Fibroblast of mammary gland (primary cell): ENCODE measurements at regions not wholly inside any gene's neighbourhood (a gene's known extent, or its start where the extent isn't known, plus 50 kb on each side); places are given as distances from the start of the nearest gene placed in this dataset.

Experiments
- DNase-seq: peaks from one replicate; pipeline ENCODE4 v3.0.0-alpha.2; 2010; ENCODE audit warnings: low read depth
- H3K4me3 ChIP-seq: 2 replicates; pipeline ENCODE4 v1.5.1; 2011; ENCODE audit warnings: low read depth, mild to moderate bottlenecking, low read length, moderate library complexity; ENCODE audit not compliant: control insufficient read depth
- TF ChIP-seq, protein P1 (sequence below): conservative IDR thresholded peaks from 2 replicates; pipeline ENCODE4 v1.5.1; 2011; ENCODE audit warnings: low read depth, low read length, inconsistent platforms; ENCODE audit not compliant: control insufficient read depth, insufficient read depth

- TF ChIP-seq, protein P1, sequence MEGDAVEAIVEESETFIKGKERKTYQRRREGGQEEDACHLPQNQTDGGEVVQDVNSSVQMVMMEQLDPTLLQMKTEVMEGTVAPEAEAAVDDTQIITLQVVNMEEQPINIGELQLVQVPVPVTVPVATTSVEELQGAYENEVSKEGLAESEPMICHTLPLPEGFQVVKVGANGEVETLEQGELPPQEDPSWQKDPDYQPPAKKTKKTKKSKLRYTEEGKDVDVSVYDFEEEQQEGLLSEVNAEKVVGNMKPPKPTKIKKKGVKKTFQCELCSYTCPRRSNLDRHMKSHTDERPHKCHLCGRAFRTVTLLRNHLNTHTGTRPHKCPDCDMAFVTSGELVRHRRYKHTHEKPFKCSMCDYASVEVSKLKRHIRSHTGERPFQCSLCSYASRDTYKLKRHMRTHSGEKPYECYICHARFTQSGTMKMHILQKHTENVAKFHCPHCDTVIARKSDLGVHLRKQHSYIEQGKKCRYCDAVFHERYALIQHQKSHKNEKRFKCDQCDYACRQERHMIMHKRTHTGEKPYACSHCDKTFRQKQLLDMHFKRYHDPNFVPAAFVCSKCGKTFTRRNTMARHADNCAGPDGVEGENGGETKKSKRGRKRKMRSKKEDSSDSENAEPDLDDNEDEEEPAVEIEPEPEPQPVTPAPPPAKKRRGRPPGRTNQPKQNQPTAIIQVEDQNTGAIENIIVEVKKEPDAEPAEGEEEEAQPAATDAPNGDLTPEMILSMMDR, result no peak
- DNase-seq, result no peak
- H3K4me3 ChIP-seq, result no peak overlapping the region
Measured at GRCh38 chr2:19287324-19287723, 71.1 kb downstream of the OSR1 start.

GRCh38 chr2:19282305-19282704 is 76.1 kb downstream of the OSR1 start:
- H3K4me3 ChIP-seq, result no peak overlapping the region
- no peak for DNase-seq
- TF ChIP-seq, protein P1, result no peak

- no peak overlapping the region for H3K4me3 ChIP-seq
- DNase-seq, result no peak
- TF ChIP-seq, protein P1, result no peak
Measured at GRCh38 chr2:19274439-19274838, 84.0 kb downstream of the OSR1 start.

- TF ChIP-seq, protein P1, result no peak
- DNase-seq, result no peak
Measured at GRCh38 chr2:19272941-19273470, 85.4 kb downstream of the OSR1 start.

GRCh38 chr2:19272039-19272438 is 86.4 kb downstream of the OSR1 start:
- TF ChIP-seq, protein P1, result no peak
- no peak for DNase-seq

More at GRCh38 chr2:19272941-19273470, 85.4 kb downstream of the OSR1 start:
- H3K4me3 ChIP-seq, result no peak overlapping the region

GRCh38 chr2:19264852-19265251 is 93.6 kb downstream of the OSR1 start:
- TF ChIP-seq, protein P1, result no peak
- H3K4me3 ChIP-seq, result no peak overlapping the region
- DNase-seq, result no peak

More at GRCh38 chr2:19272039-19272438, 86.4 kb downstream of the OSR1 start:
- no peak overlapping the region for H3K4me3 ChIP-seq

DNA sequence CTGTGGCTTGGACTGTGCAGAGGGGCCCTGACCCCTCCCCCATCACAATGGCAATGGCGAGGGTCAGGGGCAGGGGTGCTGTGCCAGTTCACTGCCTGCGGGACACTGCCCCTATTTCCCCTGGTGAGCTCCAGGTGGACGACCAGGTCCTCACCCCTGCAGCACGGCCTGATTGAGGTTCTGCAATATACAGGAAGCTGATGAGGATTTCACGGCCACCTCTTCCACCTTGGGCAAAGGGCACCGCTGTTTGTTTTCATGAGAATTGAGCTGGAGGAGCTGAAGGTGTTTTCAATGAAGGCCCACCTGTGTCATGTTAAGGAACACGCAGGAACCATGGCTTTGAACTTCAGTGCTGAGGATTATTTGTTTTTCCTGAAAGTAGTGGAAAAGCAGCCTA is 96.3 kb downstream of the OSR1 start:
- no peak for DNase-seq
- no peak overlapping the region for H3K4me3 ChIP-seq
- TF ChIP-seq, protein P1, result no peak
